H1 (cell line): ENCODE measurements at regions not wholly inside any gene's neighbourhood (a gene's known extent, or its start where the extent isn't known, plus 50 kb on each side); places are given as distances from the start of the nearest gene placed in this dataset.

Experiments used
- CTCF ChIA-PET: fragments of 300-600 bp; sonication (Branson Sonifier 250); formaldehyde crosslinking; loops from one replicate; lab custom pipeline; 2021; ENCODE audit not compliant: partially characterized antibody; lab: Charles Lee
- POLR2A ChIA-PET: fragments of 300-600 bp; sonication (Branson Sonifier 250); formaldehyde crosslinking; loops from one replicate; lab custom pipeline; 2021; ENCODE audit warnings: inconsistent platforms; ENCODE audit not compliant: partially characterized antibody; lab: Charles Lee
- DNase-seq, 2 experiments: peaks; one replicate each; pipeline versions ENCODE4 v3.0.0 to v3.0.0-alpha.2; 2010 to 2022; ENCODE audit warnings: low spot score in 2 of 2, low read depth in 1 of 2, mixed read lengths in 1 of 2
- FAIRE-seq: peaks from 2 replicates; lab custom pipeline; 2011; peaks lifted over from hg19 to GRCh38; lab: Jason Lieb, UNC
- H2AFZ ChIP-seq: 2 replicates; pipeline ENCODE4 v1.8.1; 2012; ENCODE audit warnings: low read length, inconsistent platforms
- H2AK5ac ChIP-seq: 2 replicates; pipeline ENCODE4 v1.6.1; 2013; ENCODE audit warnings: low read depth, low read length
- H2BK120ac ChIP-seq: replicated peaks from 2 replicates; pipeline ENCODE3; 2013; ENCODE audit warnings: low read depth, low read length, inconsistent platforms
- H2BK12ac ChIP-seq: 2 replicates; pipeline ENCODE4 v1.6.1; 2013; ENCODE audit warnings: low read depth, low read length
- H2BK15ac ChIP-seq: 2 replicates; pipeline ENCODE4 v1.6.1; 2013; ENCODE audit warnings: low read length
- H2BK20ac ChIP-seq: 2 replicates; pipeline ENCODE4 v1.6.1; 2013; ENCODE audit warnings: low read length
- H2BK5ac ChIP-seq: 2 replicates; pipeline ENCODE4 v1.6.1; 2013; ENCODE audit warnings: low read depth, low read length
- H3K14ac ChIP-seq: 2 replicates; pipeline ENCODE4 v1.6.1; 2013; ENCODE audit warnings: inconsistent platforms; ENCODE audit not compliant: insufficient read length
- H3K18ac ChIP-seq: 2 replicates; pipeline ENCODE4 v1.6.1; 2013; ENCODE audit warnings: low read length; ENCODE audit errors: extremely low read depth
- H3K23ac ChIP-seq: 2 replicates; pipeline ENCODE4 v1.6.1; 2013; ENCODE audit warnings: inconsistent platforms; ENCODE audit not compliant: insufficient read length
- H3K23me2 ChIP-seq: 2 replicates; pipeline ENCODE4 v1.6.1; 2013; ENCODE audit warnings: low read depth, low read length
- H3K27ac ChIP-seq: 2 replicates; pipeline ENCODE4 v1.6.1; 2011; ENCODE audit warnings: low read depth, low read length, inconsistent platforms
- H3K27me3 ChIP-seq, 4 experiments: replicated peaks in 1 of 4; 1 replicate in 1 of 4; 2 replicates in 3 of 4; pipeline versions ENCODE4 v1.6.1 to v1.8.1; 2011 to 2013; ENCODE audit warnings: low read length in 3 of 4, mild to moderate bottlenecking in 3 of 4, inconsistent platforms in 2 of 4, mixed read lengths in 2 of 4, moderate library complexity in 1 of 4; ENCODE audit not compliant: control insufficient read depth in 3 of 4, insufficient read depth in 3 of 4; ENCODE audit errors: extremely low read depth in 1 of 4
- H3K36me3 ChIP-seq, 4 experiments: 2 replicates each; pipeline versions ENCODE4 v1.6.1 to v1.8.1; 2011 to 2013; ENCODE audit warnings: mild to moderate bottlenecking in 4 of 4, low read length in 3 of 4, moderate library complexity in 2 of 4, control low read depth in 1 of 4, inconsistent platforms in 1 of 4; ENCODE audit not compliant: insufficient read depth in 4 of 4, control insufficient read depth in 2 of 4
- H3K4ac ChIP-seq: replicated peaks from 2 replicates; pipeline ENCODE3; 2013; ENCODE audit warnings: low read length, low read depth, mixed read lengths, inconsistent platforms; ENCODE audit not compliant: insufficient read length
- H3K4me1 ChIP-seq, 4 experiments: replicated peaks in 1 of 4; 1 replicate in 1 of 4; 2 replicates in 3 of 4; pipeline versions ENCODE4 v1.6.1 to v1.8.1; 2011 to 2013; ENCODE audit warnings: low read length in 3 of 4, inconsistent platforms in 2 of 4, mixed read lengths in 1 of 4; ENCODE audit not compliant: insufficient read depth in 4 of 4, control insufficient read depth in 3 of 4
- H3K4me2 ChIP-seq, 2 experiments: 2 replicates each; pipeline versions ENCODE4 v1.6.1 to v1.8.1; 2011 to 2013; ENCODE audit warnings: low read depth in 2 of 2, low read length in 2 of 2, control low read depth in 1 of 2, inconsistent platforms in 1 of 2, mild to moderate bottlenecking in 1 of 2; ENCODE audit not compliant: insufficient read depth in 1 of 2
- H3K4me3 ChIP-seq, 4 experiments: fragments of 200-600, 300-600 bp in 1 of 4; sonication (generic), shearing (Covaris generic), sonication (Bioruptor Twin) in 1 of 4; 2 replicates each; pipeline versions ENCODE4 v1.5.1 to v1.8.1; 2011 to 2016; ENCODE audit warnings: low read length in 4 of 4, low read depth in 3 of 4, control low read depth in 2 of 4, inconsistent platforms in 2 of 4, mild to moderate bottlenecking in 2 of 4, mixed read lengths in 1 of 4, moderate library complexity in 1 of 4; ENCODE audit not compliant: insufficient read depth in 2 of 4; ENCODE audit errors: extremely low read depth in 1 of 4
- H3K56ac ChIP-seq: replicated peaks from 2 replicates; pipeline ENCODE3; 2013; ENCODE audit warnings: low read depth, mild to moderate bottlenecking, mixed read lengths, low read length, inconsistent platforms; ENCODE audit not compliant: insufficient read length
- H3K79me1 ChIP-seq: 2 replicates; pipeline ENCODE4 v1.6.1; 2013; ENCODE audit warnings: low read depth, low read length, control low read depth
- H3K79me2 ChIP-seq, 2 experiments: 2 replicates each; pipeline versions ENCODE4 v1.6.1 to v1.8.1; 2012 to 2013; ENCODE audit warnings: low read length in 2 of 2, mild to moderate bottlenecking in 2 of 2, inconsistent platforms in 1 of 2; ENCODE audit not compliant: insufficient read depth in 2 of 2, control insufficient read depth in 1 of 2
- H3K9ac ChIP-seq, 4 experiments: replicated peaks in 1 of 4; 1 replicate in 1 of 4; 2 replicates in 3 of 4; pipeline versions ENCODE4 v1.6.1 to v1.8.1; 2011 to 2013; ENCODE audit warnings: low read depth in 3 of 4, low read length in 3 of 4, control low read depth in 2 of 4, mild to moderate bottlenecking in 2 of 4, moderate library complexity in 2 of 4, inconsistent platforms in 1 of 4; ENCODE audit errors: extremely low read depth in 1 of 4
- H3K9me3 ChIP-seq, 2 experiments: 2 replicates each; pipeline versions ENCODE4 v1.6.1 to v1.8.1; 2012 to 2013; ENCODE audit warnings: mild to moderate bottlenecking in 2 of 2, moderate library complexity in 2 of 2, control low read depth in 1 of 2, inconsistent platforms in 1 of 2, low read depth in 1 of 2, low read length in 1 of 2, mixed read lengths in 1 of 2; ENCODE audit not compliant: insufficient read depth in 2 of 2
- H4K20me1 ChIP-seq, 2 experiments: replicated peaks in 1 of 2; 2 replicates each; pipeline versions ENCODE3 to v1.8.1; 2011 to 2013; ENCODE audit warnings: inconsistent platforms in 2 of 2, low read length in 2 of 2, mild to moderate bottlenecking in 1 of 2; ENCODE audit not compliant: insufficient read depth in 2 of 2, control insufficient read depth in 1 of 2
- H4K5ac ChIP-seq: 2 replicates; pipeline ENCODE4 v1.6.1; 2013; ENCODE audit warnings: low read length, low read depth, mixed read lengths, inconsistent platforms; ENCODE audit not compliant: insufficient read length
- H4K8ac ChIP-seq: 2 replicates; pipeline ENCODE4 v1.8.0; 2013; ENCODE audit warnings: mild to moderate bottlenecking, moderate library complexity, low read length, inconsistent platforms; ENCODE audit not compliant: insufficient read depth; ENCODE audit errors: extremely low read depth
- H4K91ac ChIP-seq: replicated peaks from 2 replicates; pipeline ENCODE3; 2013; ENCODE audit warnings: low read length, mixed read lengths, inconsistent platforms; ENCODE audit not compliant: insufficient read length
- ASH2L ChIP-seq: fragments of 200-600, 300-600 bp; sonication (generic); IDR thresholded peaks from one replicate; pipeline ENCODE4 v1.7.1; 2017; ENCODE audit warnings: low read length
- ATF2 ChIP-seq: IDR thresholded peaks from 2 replicates; pipeline ENCODE4 v1.6.1; 2012; ENCODE audit warnings: low read length, inconsistent platforms
- EGR1 ChIP-seq: IDR thresholded peaks from 2 replicates; pipeline ENCODE4 v1.6.1; 2011; ENCODE audit warnings: low read depth, low read length, borderline replicate concordance
- FOSL1 ChIP-seq: IDR thresholded peaks from 2 replicates; pipeline ENCODE4 v1.6.1; 2011; ENCODE audit warnings: mild to moderate bottlenecking, low read depth, low read length, moderate library complexity; ENCODE audit not compliant: insufficient read depth
- HDAC6 ChIP-seq: IDR thresholded peaks from one replicate; pipeline ENCODE4 v1.7.1; 2012; ENCODE audit warnings: low read depth, mild to moderate bottlenecking, inconsistent platforms, low read length, moderate library complexity
- JUN ChIP-seq: IDR thresholded peaks from 2 replicates; pipeline ENCODE4 v1.6.1; 2011; ENCODE audit warnings: low read depth, mild to moderate bottlenecking, improper control_type of control experiment, low read length
- POLR2A ChIP-seq, 2 experiments: IDR thresholded peaks; 1 replicate in 1 of 2; 2 replicates in 1 of 2; pipeline ENCODE4 v1.6.1; 2011; ENCODE audit warnings: low read depth in 2 of 2, low read length in 2 of 2, mild to moderate bottlenecking in 2 of 2; ENCODE audit errors: control extremely low read depth in 1 of 2
- POU5F1 ChIP-seq: IDR thresholded peaks from 2 replicates; pipeline ENCODE4 v1.6.1; 2011; ENCODE audit warnings: low read depth, mild to moderate bottlenecking, low read length, moderate library complexity
- RNF2 ChIP-seq: fragments of 200-900, 300-1000 bp; sonication (generic); IDR thresholded peaks from 2 replicates; pipeline ENCODE4 v1.7.1; 2016; ENCODE audit warnings: borderline replicate concordance, low read depth, mild to moderate bottlenecking, antibody characterized with exemption, low read length; ENCODE audit not compliant: poor library complexity, severe bottlenecking; ENCODE audit errors: missing control alignments
- RXRA ChIP-seq: IDR thresholded peaks from 2 replicates; pipeline ENCODE4 v1.6.1; 2011; ENCODE audit warnings: low read depth, mild to moderate bottlenecking, low read length, moderate library complexity; ENCODE audit not compliant: insufficient read depth
- SP2 ChIP-seq: IDR thresholded peaks from 2 replicates; pipeline ENCODE4 v1.6.1; 2012; ENCODE audit warnings: mild to moderate bottlenecking, low read length, inconsistent platforms
- SP4 ChIP-seq: IDR thresholded peaks from 2 replicates; pipeline ENCODE4 v1.6.1; 2012; ENCODE audit warnings: low read length, inconsistent platforms
- TAF7 ChIP-seq: optimal IDR thresholded peaks from 2 replicates; pipeline ENCODE3; 2011; ENCODE audit warnings: low read depth, mild to moderate bottlenecking, inconsistent platforms, low read length, moderate library complexity, borderline replicate concordance
- TCF12 ChIP-seq: IDR thresholded peaks from 2 replicates; pipeline ENCODE4 v1.6.1; 2011; ENCODE audit warnings: low read depth, mild to moderate bottlenecking, low read length
- WGBS, 2 experiments: shearing (Covaris generic) in 1 of 2; methylation state at CpG; one replicate each; pipeline versions ENCODE4 v1.1.6 to v1.1.7; 2013 to 2015; ENCODE audit warnings: low lambda C conversion rate in 2 of 2, mixed read lengths in 2 of 2, inconsistent platforms in 1 of 2, low coverage in 1 of 2, missing lambda C conversion rate in 1 of 2; ENCODE audit not compliant: insufficient replicate concordance in 2 of 2, insufficient coverage in 1 of 2, insufficient read length in 1 of 2; ENCODE audit errors: extremely low coverage in 1 of 2, missing lambda C conversion rate in 1 of 2; 5-methylcytosine and 5-hydroxymethylcytosine counted together

- no peak overlapping the region for H2BK120ac ChIP-seq
- no peak overlapping the region for H2BK20ac ChIP-seq
- H4K5ac ChIP-seq = no peak overlapping the region
- ChIA-PET CTCF (interaction anchor here (1.0 to 1.2 kb wide), 2 partner anchors 12 to 135 kb away, joined by 3 read pairs; no protein-coding TSS in a partner anchor), POLR2A (no interaction called here)
- no peak overlapping the region for H3K14ac ChIP-seq
- no peak overlapping the region for H3K56ac ChIP-seq
- H2BK5ac ChIP-seq = no peak overlapping the region
- DNase-seq (no peak), FAIRE-seq (no peak)
- no peaks in the 10 kb centered on the region for H3K79me2 ChIP-seq
- no peaks in the 10 kb centered on the region for H3K4me1 ChIP-seq
- H3K18ac ChIP-seq = no peak overlapping the region
- H2BK12ac ChIP-seq = no peak overlapping the region
- H3K23me2 ChIP-seq = no peaks in the 10 kb centered on the region; the same call in 1 of the 2 replicates
- no peaks in the 10 kb centered on the region for H3K79me1 ChIP-seq
- H4K8ac ChIP-seq = no peak overlapping the region
- no peak overlapping the region for H3K27ac ChIP-seq
- H3K27me3 ChIP-seq = no peaks in the 10 kb centered on the region; a peak in 1 of 7 replicates
- no peak overlapping the region for H2AFZ ChIP-seq
- no peak overlapping the region for H3K4me2 ChIP-seq
- H4K20me1 ChIP-seq = no peaks in the 10 kb centered on the region
- H3K23ac ChIP-seq = no peak overlapping the region
- WGBS, 2 experiments = 97% methylated on average over 2 of the region's 2 CpGs; no CpG with 5 or more reads in 1 of the 2 experiments
- no peak overlapping the region for H3K4ac ChIP-seq
- H3K36me3 ChIP-seq = no peaks in the 10 kb centered on the region
- no peaks in the 10 kb centered on the region for H3K9me3 ChIP-seq
- 0 out of 2 replicates have a peak overlapping the region, but pooled peaks have one; percentile 31 for H2BK15ac ChIP-seq
- H3K9ac ChIP-seq = no peak overlapping the region
- H2AK5ac ChIP-seq = no peak overlapping the region
- H3K4me3 ChIP-seq = no peak overlapping the region
- H4K91ac ChIP-seq = no peak overlapping the region
- no peak for TF ChIP-seq EGR1
- no peak for TF ChIP-seq ATF2
- no peak for TF ChIP-seq JUN
- TF ChIP-seq POLR2A (IDR thresholded peaks at IDR 0.05; ENCODE audit: control extremely low read depth in 1 of 2, low read depth in 2 of 2, low read length in 2 of 2) = no peak
- TF ChIP-seq ASH2L = no peak
- no peak for TF ChIP-seq POU5F1
- TF ChIP-seq FOSL1 = no peak
- TF ChIP-seq SP4 = no peak
- no peak for TF ChIP-seq TAF7
- no peak for TF ChIP-seq SP2
- no peak for TF ChIP-seq RXRA
- no peak for TF ChIP-seq HDAC6
- no peak for TF ChIP-seq RNF2
- TF ChIP-seq TCF12 = no peak
Measured at GRCh38 chr9:97766092-97766491, 69.0 kb upstream of the XPA start.
